ENCODE measurements at regions not wholly inside any gene's neighbourhood (a gene's known extent, or its start where the extent isn't known, plus 50 kb on each side); places are given as distances from the start of the nearest gene placed in this dataset.

DNA sequence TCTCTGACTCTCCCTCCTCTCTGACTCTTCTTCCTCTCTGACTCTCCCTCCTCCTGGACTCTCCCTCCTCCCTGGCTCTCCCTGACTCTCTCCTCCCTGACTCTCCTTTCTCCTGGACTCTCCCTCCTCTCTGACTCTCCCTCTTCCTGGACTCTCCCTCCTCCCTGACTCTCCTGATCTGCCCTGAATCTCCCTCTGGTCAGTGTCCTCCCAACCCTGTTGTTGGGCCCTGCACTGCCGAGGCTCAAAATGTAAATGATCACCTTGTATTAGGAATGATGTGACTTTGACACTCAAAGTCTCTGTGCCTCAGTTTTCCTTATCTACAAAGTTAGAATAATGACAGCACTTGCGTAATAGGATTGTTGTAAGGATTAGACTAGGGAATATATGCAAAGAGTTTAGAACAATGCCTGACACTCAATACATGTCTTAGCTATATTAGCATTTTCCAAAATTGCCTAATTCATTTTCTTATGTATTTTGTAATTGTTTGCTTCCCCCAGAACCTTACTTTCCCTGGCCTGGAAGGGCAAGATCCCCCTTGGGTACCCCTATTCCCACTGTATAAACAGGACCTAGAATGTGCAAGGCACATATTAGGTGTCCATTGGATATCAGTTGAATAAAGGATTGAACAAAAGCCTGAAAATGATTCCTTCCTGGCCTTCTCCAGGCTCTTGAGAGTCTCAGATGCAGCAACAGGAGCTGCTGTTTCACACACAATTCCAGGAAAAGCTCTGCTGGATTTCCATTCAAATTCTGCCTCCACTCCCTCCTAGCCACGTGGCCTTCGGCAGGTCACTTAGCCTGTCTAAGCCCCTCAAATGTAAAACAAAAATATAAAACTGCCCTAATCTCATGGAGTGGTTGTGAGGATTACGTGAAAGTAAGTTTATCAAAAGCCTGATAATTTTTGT lies 170.1 kb downstream of the INHBB start:
- no peak for DNase-seq (ENCODE audit: low read depth in 2 of 2)

- DNase-seq (ENCODE audit: low read depth in 2 of 2): no peak
Measured at GRCh38 chr2:120516679-120517314, 170.9 kb downstream of the INHBB start.

DNA sequence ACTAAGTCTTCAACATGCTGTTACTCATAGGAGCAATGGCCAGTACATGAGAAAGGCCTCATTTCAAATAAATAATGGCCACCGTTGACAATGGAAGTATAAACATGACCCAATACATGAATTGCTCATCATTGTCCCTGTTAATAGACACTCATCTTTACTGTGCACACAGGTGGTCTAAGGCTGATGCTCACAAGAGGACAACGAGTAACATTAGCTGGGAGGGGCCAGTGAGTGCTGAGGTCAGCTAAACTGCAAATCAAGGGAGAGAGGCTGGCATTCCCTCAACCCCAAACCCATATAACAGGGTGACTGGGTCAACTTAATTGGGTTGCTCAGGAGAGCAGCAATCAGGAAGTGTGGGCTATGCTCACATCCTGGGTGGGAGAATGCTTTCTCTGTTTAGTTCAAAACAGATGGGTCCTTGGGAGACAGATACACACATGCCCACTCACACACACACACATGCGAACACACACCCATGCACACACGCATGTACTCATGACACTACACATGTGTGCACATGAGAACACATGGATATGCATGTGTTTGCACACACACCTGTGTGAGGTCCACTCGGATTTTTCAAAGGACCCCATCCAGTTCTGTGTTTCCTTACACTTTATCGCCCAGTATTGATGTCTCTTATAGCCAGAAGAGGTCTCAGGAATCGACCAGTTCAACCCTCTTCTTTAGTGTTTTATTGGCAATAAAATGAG lies 172.0 kb downstream of the INHBB start:
- DNase-seq (ENCODE audit: low read depth in 2 of 2): no peak

GRCh38 chr2:120518819-120519218 lies 172.9 kb downstream of the INHBB start:
- DNase-seq (ENCODE audit: low read depth in 2 of 2): no peak

- no peak for DNase-seq (ENCODE audit: low read depth in 2 of 2)
Measured at GRCh38 chr2:120519469-120519868, 173.5 kb downstream of the INHBB start.

GRCh38 chr2:120520454-120520853 lies 174.5 kb downstream of the INHBB start:
- no peak for DNase-seq (ENCODE audit: low read depth in 2 of 2)

GRCh38 chr2:120520929-120521912 lies 175.3 kb downstream of the INHBB start:
- DNase-seq (ENCODE audit: low read depth in 2 of 2): peak in 1 of 2 donors; percentile 44

DNA sequence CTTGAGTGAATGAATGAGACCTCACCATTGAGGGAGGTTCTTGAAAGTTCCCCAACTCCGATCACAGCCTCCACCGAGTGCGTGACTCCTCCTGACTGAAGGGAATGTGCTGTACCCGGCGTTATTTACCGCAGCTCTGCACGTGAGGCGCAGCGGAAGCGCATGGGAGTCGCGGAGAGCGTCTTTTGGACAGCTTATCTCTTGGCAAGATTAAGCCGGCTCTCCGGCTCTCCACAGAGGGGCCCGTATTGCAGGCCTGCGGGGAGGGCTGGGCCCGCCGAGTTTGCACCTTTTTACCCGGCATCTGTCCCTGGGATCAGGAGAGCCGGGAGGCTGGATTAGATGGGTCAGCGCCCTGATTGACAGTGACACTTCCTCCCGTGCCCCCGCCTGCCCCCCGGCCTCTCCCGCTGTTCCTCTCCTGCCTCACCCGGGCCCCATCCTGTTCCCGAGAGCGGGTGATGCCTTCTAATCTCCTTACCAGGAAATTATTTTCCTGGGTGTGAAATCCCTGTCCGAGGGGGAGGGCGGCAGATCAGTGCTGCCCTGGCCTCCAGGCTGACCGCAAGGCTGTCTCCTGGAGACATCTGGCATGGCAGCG lies 176.3 kb downstream of the INHBB start:
- no peak for DNase-seq (ENCODE audit: low read depth in 2 of 2)

GRCh38 chr2:120523766-120524165 lies 177.8 kb downstream of the INHBB start:
- no peak for DNase-seq (ENCODE audit: low read depth in 2 of 2)

DNA sequence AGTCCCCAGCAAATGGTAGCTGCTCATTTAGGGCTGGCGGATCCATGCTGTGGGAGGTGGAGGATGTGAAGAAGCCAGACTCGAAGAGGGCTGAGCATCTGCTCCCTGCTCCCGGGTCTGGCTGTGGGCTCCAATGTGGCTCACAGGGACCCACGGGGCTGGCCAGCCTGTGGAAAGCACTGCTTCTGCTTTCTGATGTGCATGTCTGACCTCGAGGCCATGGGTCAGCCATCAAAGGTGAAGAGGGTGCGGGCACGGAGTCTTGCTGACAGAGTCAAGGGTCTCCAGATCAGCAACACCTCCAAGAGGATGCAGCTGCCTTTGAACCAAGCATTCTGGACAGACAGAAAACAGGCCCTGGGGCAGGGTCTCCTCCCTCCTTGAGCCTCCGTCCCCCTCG lies 178.2 kb downstream of the INHBB start:
- DNase-seq (ENCODE audit: low read depth in 2 of 2): no peak

GRCh38 chr2:120525056-120526046 lies 179.4 kb downstream of the INHBB start:
- no peak for DNase-seq (ENCODE audit: low read depth in 2 of 2)

DNA sequence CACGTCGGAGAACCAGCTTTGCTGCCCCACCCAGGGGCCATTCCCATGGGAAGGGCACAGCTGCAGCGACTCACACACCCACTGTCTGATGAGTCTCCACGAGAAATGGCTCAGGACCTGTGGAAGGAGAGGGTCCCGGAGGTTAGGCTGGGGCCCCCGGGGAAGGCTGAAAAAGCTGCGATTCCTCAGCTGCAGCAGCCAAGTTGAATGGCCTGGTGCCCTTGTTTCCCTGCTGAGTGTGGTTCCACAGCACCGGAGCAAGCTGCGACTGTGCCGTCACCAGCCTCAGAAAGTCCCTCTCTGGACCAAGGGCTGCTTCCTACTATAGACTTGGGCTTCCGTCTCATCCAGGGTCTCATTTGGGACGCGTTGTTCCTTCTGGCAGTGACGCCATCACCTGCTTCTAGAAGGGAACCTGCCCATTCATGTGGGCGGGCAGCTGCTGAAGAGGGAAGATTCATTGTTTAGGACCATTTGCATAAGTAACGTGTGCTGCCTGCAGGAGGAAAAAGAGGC lies 180.2 kb downstream of the INHBB start:
- DNase-seq (ENCODE audit: low read depth in 2 of 2): no peak

GRCh38 chr2:120526997-120527945 lies 181.3 kb downstream of the INHBB start:
- DNase-seq (ENCODE audit: low read depth in 2 of 2): no peak

GRCh38 chr2:120528051-120528692 lies 182.2 kb downstream of the INHBB start:
- DNase-seq (ENCODE audit: low read depth in 2 of 2): no peak

DNA sequence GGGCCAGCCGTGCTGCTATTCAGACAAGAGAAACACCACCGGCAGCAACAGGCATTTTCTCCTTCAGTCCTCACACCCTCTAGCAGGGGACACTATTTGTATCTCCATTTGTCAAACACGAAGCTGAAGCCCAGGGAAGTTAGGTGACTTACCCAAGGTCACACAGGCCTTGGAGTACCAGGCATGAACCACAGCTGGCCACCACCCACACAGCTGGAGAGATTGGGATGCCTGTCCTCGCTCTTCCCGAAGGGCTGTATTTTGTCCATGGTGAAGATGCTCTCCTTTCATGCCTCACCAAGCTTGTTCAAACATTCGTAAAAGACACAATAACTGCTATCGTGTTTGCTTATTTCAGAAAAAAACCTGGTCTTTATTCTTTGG lies 182.7 kb downstream of the INHBB start:
- no peak for DNase-seq (ENCODE audit: low read depth in 2 of 2)

DNA sequence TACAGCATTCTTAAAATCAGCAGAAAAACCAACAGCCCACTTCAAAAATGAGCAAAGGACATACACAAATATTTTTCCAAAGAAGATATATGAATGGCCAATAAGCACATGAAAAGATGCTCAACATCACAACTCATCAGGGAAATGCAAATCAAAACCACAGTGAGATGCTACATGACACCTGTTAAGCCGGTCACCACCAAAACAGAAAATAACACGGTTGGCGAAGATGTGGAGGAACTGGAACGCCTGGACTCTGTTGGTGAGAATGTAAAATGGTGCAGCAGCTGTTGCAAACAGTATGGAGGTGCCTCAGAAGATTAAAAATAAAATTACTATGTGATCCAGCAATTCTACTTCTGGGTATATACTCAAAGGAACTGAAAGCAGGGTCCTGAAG lies 184.8 kb downstream of the INHBB start:
- DNase-seq (ENCODE audit: low read depth in 2 of 2): no peak

DNA sequence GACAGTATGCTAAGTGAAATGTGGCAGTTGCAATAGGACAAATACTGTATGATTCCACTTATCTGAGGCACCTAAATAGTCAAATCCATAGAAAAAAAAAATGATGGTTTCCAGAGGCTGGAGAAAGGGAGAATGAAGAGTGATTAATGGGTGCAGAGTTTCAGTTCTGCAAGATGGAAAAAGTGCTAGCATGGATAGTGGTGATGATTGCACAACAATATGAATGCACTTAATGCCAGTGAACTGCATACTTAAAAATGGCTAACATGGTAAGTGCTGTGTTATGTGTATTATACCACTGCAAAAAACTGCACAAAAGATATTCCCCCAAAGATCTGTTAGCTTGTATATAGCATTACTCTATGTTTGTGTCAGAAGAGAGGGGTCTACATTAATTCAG lies 185.4 kb downstream of the INHBB start:
- no peak for DNase-seq (ENCODE audit: low read depth in 2 of 2)
